Muscle of leg (tissue), 3 donors: ENCODE measurements at regions not wholly inside any gene's neighbourhood (a gene's known extent, or its start where the extent isn't known, plus 50 kb on each side); places are given as distances from the start of the nearest gene placed in this dataset.

Experiments used
- DNase-seq: peaks from one replicate; pipeline ENCODE4 v3.0.0; 2013
- H3K27ac ChIP-seq: one replicate; pipeline ENCODE4 v1.5.1; 2013; ENCODE audit warnings: mild to moderate bottlenecking, low read length, control low read depth
- H3K27me3 ChIP-seq: one replicate; pipeline ENCODE4 v1.6.1; 2013; ENCODE audit warnings: low read length; ENCODE audit not compliant: control insufficient read depth, insufficient read depth
- H3K36me3 ChIP-seq: one replicate; pipeline ENCODE4 v1.6.1; 2013; ENCODE audit warnings: low read length; ENCODE audit not compliant: control insufficient read depth, insufficient read depth
- H3K4me1 ChIP-seq: one replicate; pipeline ENCODE4 v1.6.1; 2013; ENCODE audit warnings: low read length; ENCODE audit not compliant: control insufficient read depth, insufficient read depth
- H3K4me3 ChIP-seq: one replicate; pipeline ENCODE4 v1.5.1; 2013; ENCODE audit warnings: low read length, control low read depth
- H3K9me3 ChIP-seq: replicated peaks from 2 replicates; pipeline ENCODE4 v1.6.1; 2013; ENCODE audit warnings: low read depth, low read length; ENCODE audit not compliant: control insufficient read depth
- WGBS: methylation state at CpG from one replicate; pipeline ENCODE4 v1.1.5; 2013; ENCODE audit warnings: missing lambda C conversion rate; ENCODE audit not compliant: insufficient coverage; 5-methylcytosine and 5-hydroxymethylcytosine counted together

- H3K36me3 ChIP-seq: no peaks in the 10 kb centered on the region
- 68% methylated on average over 8 of the region's 10 CpGs for WGBS
Observed at GRCh38 chr2:234689911-234690379, 193.1 kb upstream of the ARL4C start.

GRCh38 chr2:234687718-234688475, 191.0 kb upstream of the ARL4C start:
- H3K4me1 ChIP-seq: peaks cover 14% of the 10 kb centered on the region
- no peak for DNase-seq
- 97% methylated on average over 6 of the region's 6 CpGs for WGBS

More at GRCh38 chr2:234689911-234690379, 193.1 kb upstream of the ARL4C start:
- DNase-seq: no peak
- H3K4me3 ChIP-seq: no peak overlapping the region
- H3K9me3 ChIP-seq: peaks cover 2% of the 10 kb centered on the region
- peak overlapping the region; percentile 20 for H3K27ac ChIP-seq
- no peaks in the 10 kb centered on the region for H3K27me3 ChIP-seq
- H3K4me1 ChIP-seq: peaks cover 14% of the 10 kb centered on the region

GRCh38 chr2:234686088-234686890, 189.4 kb upstream of the ARL4C start:
- H3K4me3 ChIP-seq: no peak overlapping the region
- H3K4me1 ChIP-seq: peaks cover 16% of the 10 kb centered on the region
- no peaks in the 10 kb centered on the region for H3K36me3 ChIP-seq
- no peak overlapping the region for H3K27ac ChIP-seq
- 22% methylated on average over 1 of the region's 4 CpGs for WGBS
- no peak for DNase-seq
- H3K27me3 ChIP-seq: no peaks in the 10 kb centered on the region
- H3K9me3 ChIP-seq: no peaks in the 10 kb centered on the region

More at GRCh38 chr2:234687718-234688475, 191.0 kb upstream of the ARL4C start:
- no peak overlapping the region for H3K4me3 ChIP-seq
- no peaks in the 10 kb centered on the region for H3K27me3 ChIP-seq
- H3K9me3 ChIP-seq: no peaks in the 10 kb centered on the region
- H3K27ac ChIP-seq: no peak overlapping the region
- H3K36me3 ChIP-seq: no peaks in the 10 kb centered on the region

- 40% methylated on average over 1 of the region's 1 CpG for WGBS
- DNase-seq: peak; percentile 37
- Histone ChIP-seq H3K4me3 (no peak overlapping the region), H3K4me1 (peaks cover 8% of the 10 kb centered on the region), H3K27ac (no peak overlapping the region), H3K27me3 (no peaks in the 10 kb centered on the region), H3K36me3 (no peaks in the 10 kb centered on the region), H3K9me3 (no peaks in the 10 kb centered on the region)
Observed at GRCh38 chr2:234684466-234684865, 187.6 kb upstream of the ARL4C start.

GRCh38 chr2:234683950-234684349, 187.1 kb upstream of the ARL4C start:
- WGBS: 89% methylated on average over 1 of the region's 3 CpGs
- H3K4me1 ChIP-seq: peaks cover 12% of the 10 kb centered on the region
- no peak overlapping the region for H3K4me3 ChIP-seq
- H3K27ac ChIP-seq: no peak overlapping the region
- no peak for DNase-seq
- H3K36me3 ChIP-seq: no peaks in the 10 kb centered on the region
- no peaks in the 10 kb centered on the region for H3K9me3 ChIP-seq
- no peaks in the 10 kb centered on the region for H3K27me3 ChIP-seq

- H3K27me3 ChIP-seq: no peaks in the 10 kb centered on the region
- no peak overlapping the region for H3K4me3 ChIP-seq
- peaks cover 16% of the 10 kb centered on the region for H3K4me1 ChIP-seq
- H3K27ac ChIP-seq: no peak overlapping the region
- no peaks in the 10 kb centered on the region for H3K9me3 ChIP-seq
- peak; percentile 51 for DNase-seq
- 59% methylated on average over 4 of the region's 4 CpGs for WGBS
- H3K36me3 ChIP-seq: no peaks in the 10 kb centered on the region
Observed at GRCh38 chr2:234682492-234683228, 185.8 kb upstream of the ARL4C start.

GRCh38 chr2:234680688-234681619, 184.1 kb upstream of the ARL4C start:
- no peak overlapping the region for H3K4me3 ChIP-seq
- no peaks in the 10 kb centered on the region for H3K9me3 ChIP-seq
- WGBS: 80% methylated on average over 4 of the region's 9 CpGs
- DNase-seq: no peak
- no peaks in the 10 kb centered on the region for H3K36me3 ChIP-seq
- no peaks in the 10 kb centered on the region for H3K27me3 ChIP-seq
- peaks cover 19% of the 10 kb centered on the region for H3K4me1 ChIP-seq
- no peak overlapping the region for H3K27ac ChIP-seq

- no peaks in the 10 kb centered on the region for H3K27me3 ChIP-seq
- H3K36me3 ChIP-seq: no peaks in the 10 kb centered on the region
- no peaks in the 10 kb centered on the region for H3K9me3 ChIP-seq
- DNase-seq: peak; percentile 80
- no peak overlapping the region for H3K4me3 ChIP-seq
- no peak overlapping the region for H3K27ac ChIP-seq
- 32% methylated on average over 7 of the region's 14 CpGs for WGBS
- peaks cover 19% of the 10 kb centered on the region for H3K4me1 ChIP-seq
Observed at GRCh38 chr2:234679741-234680687, 183.1 kb upstream of the ARL4C start.
